Stimulated activated naive B cell treated with anti-CD40 and anti-IgM and Interleukin-4, amounts not matched to agents 10 μg/mL and 1 μg/mL and 100 μg/mL, for 72 hours (primary cell): ENCODE measurements at regions not wholly inside any gene's neighbourhood (a gene's known extent, or its start where the extent isn't known, plus 50 kb on each side); places are given as distances from the start of the nearest gene placed in this dataset.
A peak's percentile ranks its signal among the peaks of the same experiment; 100 is the strongest.
"Not testable (repeated sequence)": the region's sequence is repeated elsewhere in the genome, so short reads cannot be mapped to it uniquely, and the experiment has no call there.

ENCODE experiments used
- ATAC-seq, 2 donors: fragments of 150-1000 bp; cut with Tn5 transposase; replicated peaks; 2 replicates each; pipeline ENCODE4 v1.10.0; 2021; ENCODE audit warnings: moderate library complexity in 1 of 2
- DNase-seq: peaks from one replicate; pipeline ENCODE4 v3.0.0; 2021
- H3K27ac Mint-ChIP-seq: one replicate; pipeline ENCODE4 v1.8.0; 2022; ENCODE audit warnings: mild to moderate bottlenecking, mixed read lengths
- H3K27me3 Mint-ChIP-seq, 2 donors: one replicate each; pipeline ENCODE4 v1.8.0; 2022; ENCODE audit warnings: mixed read lengths in 2 of 2
- H3K36me3 Mint-ChIP-seq, 2 donors: one replicate each; pipeline ENCODE4 v1.8.0; 2022; ENCODE audit warnings: mixed read lengths in 2 of 2, mild to moderate bottlenecking in 1 of 2
- H3K4me1 Mint-ChIP-seq, 2 donors: one replicate each; pipeline ENCODE4 v1.8.0; 2022; ENCODE audit warnings: mixed read lengths in 2 of 2, mild to moderate bottlenecking in 1 of 2
- H3K4me3 Mint-ChIP-seq, 2 donors: one replicate each; pipeline ENCODE4 v1.8.0; 2022; ENCODE audit warnings: mild to moderate bottlenecking in 2 of 2, mixed read lengths in 2 of 2, moderate library complexity in 1 of 2
- H3K9me3 Mint-ChIP-seq, 2 donors: one replicate each; pipeline ENCODE4 v1.8.0; 2022; ENCODE audit warnings: mixed read lengths in 2 of 2, mild to moderate bottlenecking in 1 of 2

DNA sequence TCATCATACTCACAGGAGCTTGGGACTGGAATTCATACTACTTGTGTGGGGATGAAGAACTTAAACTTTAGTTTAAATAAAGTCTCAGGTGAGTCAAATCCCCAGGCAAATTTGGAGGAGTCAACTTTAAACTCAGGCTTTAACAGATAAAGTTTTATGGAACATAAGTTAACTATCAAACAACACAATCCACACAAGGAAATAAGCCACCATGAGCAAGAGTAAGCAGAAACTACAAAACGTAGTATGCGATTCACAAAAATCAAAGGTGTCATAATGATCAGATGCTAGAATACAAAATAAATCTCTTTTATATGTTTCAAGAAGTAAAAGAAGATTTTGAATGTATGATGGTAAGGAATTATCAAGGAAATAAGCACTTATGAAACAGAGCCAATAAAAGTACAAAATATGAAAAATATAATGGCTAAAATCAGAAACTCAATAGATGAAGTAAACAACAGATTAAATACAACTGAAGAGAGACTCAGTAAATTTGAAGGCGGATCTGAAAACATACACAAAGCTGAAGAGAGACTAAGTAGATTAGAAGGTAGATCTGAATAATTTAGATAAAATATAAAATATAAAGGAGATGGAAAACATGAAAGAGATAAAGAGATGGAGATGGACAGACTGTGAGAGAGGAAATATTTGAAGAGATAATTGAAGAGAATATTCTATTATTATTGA, 97.5 kb upstream of the TWIST2 start:
- ATAC-seq: no peak
- DNase-seq: no peak
- H3K27ac Mint-ChIP-seq: no peak overlapping the region
- peaks cover 5 to 10% of the 10 kb centered on the region in 2 donors for H3K9me3 Mint-ChIP-seq
- H3K36me3 Mint-ChIP-seq: no peaks in the 10 kb centered on the region
- no peak overlapping the region for H3K4me3 Mint-ChIP-seq
- H3K27me3 Mint-ChIP-seq: peaks cover 5 to 10% of the 10 kb centered on the region in 2 donors
- no peaks in the 10 kb centered on the region for H3K4me1 Mint-ChIP-seq

DNA sequence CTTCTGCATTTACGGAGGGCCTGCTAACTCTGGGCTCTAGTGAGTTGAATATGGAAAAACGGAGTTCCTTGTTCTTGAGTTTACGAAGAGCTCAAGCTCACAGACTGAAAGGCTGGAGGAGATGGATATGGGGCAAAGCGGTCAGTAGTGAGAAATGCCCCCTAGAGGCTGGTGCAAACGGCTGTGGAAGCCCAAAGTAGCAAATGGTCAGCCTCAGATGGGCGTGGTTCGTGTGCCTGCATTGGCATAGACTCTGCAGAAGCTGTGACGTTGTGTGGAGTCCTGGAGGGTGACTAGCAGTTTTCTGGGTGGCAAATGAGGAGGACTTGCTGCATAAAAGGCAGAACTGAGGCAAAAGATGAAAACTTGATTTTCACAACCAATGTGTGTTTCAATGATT, 93.6 kb upstream of the TWIST2 start:
- no peak overlapping the region for H3K27ac Mint-ChIP-seq
- peaks cover 5 to 6% of the 10 kb centered on the region in 2 donors for H3K27me3 Mint-ChIP-seq
- no peaks in the 10 kb centered on the region for H3K36me3 Mint-ChIP-seq
- DNase-seq: no peak
- peaks cover 2 to 6% of the 10 kb centered on the region in 2 donors for H3K9me3 Mint-ChIP-seq
- H3K4me1 Mint-ChIP-seq: no peaks in the 10 kb centered on the region
- H3K4me3 Mint-ChIP-seq: no peak overlapping the region
- ATAC-seq: no peak

- Mint-ChIP-seq H3K4me3 (no peak overlapping the region), H3K27ac (no peak overlapping the region), H3K9me3 (peaks cover 3 to 7% of the 10 kb centered on the region in 2 donors), H3K4me1 (no peaks in the 10 kb centered on the region), H3K36me3 (no peaks in the 10 kb centered on the region), H3K27me3 (peaks cover 21 to 25% of the 10 kb centered on the region in 2 donors)
- ATAC-seq (no peak), DNase-seq (no peak)
Observed at GRCh38 chr2:238761868-238762267, 86.0 kb upstream of the TWIST2 start.

GRCh38 chr2:238763471-238763995, 84.4 kb upstream of the TWIST2 start:
- DNase-seq (no peak), ATAC-seq (no peak)
- Mint-ChIP-seq H3K27me3 (peaks cover 24 to 27% of the 10 kb centered on the region in 2 donors), H3K4me3 (no peak overlapping the region), H3K36me3 (no peaks in the 10 kb centered on the region), H3K9me3 (peaks cover 3 to 7% of the 10 kb centered on the region in 2 donors), H3K27ac (no peak overlapping the region), H3K4me1 (no peaks in the 10 kb centered on the region)

DNA sequence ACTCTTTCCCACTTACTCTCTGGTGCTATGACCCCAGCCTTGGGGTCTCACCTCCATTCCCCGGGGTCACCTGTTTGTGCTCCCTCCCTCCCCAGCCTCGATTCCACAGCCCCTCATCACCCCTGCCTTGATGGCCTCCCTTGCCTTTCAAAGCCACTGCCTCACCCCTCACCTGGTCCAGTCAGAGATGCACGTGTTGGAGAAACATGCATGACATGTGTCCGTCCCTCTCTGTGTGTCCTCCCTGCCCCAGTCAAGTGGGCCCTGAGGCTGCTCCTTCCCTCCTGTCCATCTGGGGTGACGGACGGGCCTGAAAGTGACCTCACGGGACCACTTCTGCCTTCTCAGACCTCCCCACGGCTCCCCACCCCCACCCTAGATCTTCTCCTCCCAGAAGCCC, 82.3 kb upstream of the TWIST2 start:
- Mint-ChIP-seq H3K27me3 (peaks cover 24 to 31% of the 10 kb centered on the region in 2 donors), H3K27ac (no peak overlapping the region), H3K9me3 (peaks cover 0 to 3% of the 10 kb centered on the region in 2 donors), H3K4me3 (no peak overlapping the region), H3K4me1 (no peaks in the 10 kb centered on the region), H3K36me3 (no peaks in the 10 kb centered on the region)
- no peak for ATAC-seq
- no peak for DNase-seq

DNA sequence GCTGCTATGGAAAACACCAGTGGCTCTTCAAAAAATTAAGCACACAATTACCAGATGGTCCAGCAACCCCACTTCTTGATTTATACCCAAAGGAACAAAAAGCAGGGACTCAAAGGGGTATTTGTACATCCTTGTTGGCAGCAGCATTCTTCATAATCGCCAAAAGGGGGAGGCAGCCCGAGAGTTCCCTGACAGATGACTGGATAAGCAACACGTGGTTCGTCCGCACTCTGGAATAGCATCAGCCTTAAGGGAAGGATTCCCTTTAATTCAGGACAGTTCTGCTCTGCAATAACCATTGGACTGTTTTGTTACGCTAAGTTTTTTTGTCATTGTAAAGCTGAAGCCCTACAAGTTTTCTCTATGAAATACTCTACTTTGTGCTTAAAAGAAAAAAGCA, 76.7 kb upstream of the TWIST2 start:
- Mint-ChIP-seq H3K4me3 (no peak overlapping the region), H3K36me3 (peaks cover 8 to 11% of the 10 kb centered on the region in 2 donors), H3K9me3 (peaks cover 12 to 14% of the 10 kb centered on the region in 2 donors), H3K4me1 (peaks cover 8 to 12% of the 10 kb centered on the region in 2 donors), H3K27ac (no peak overlapping the region), H3K27me3 (peaks cover 18 to 20% of the 10 kb centered on the region in 2 donors)
- DNase-seq: no peak
- ATAC-seq: no peak

DNA sequence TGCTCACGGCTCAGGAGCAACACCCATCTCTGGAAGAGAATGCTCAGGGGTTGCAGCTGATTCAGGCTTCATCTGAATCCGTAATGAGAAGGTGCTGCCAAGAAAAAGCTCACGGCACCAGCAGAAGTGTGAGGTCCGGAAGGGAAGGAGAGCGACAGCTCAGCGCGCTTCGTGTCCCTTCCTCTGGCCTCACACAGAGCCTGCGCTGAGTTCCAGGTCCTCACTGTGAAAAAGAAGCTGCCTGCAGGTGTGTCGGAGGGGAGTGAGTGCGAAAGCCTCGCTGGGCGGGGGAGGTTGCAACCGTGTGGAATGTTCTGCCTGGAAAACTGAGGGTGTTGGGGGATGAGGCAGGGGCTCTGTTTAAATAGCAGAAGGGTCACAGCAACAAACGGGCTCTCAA, 76.2 kb upstream of the TWIST2 start:
- H3K27me3 Mint-ChIP-seq: peaks cover 14 to 20% of the 10 kb centered on the region in 2 donors
- ATAC-seq (no peak), DNase-seq (no peak)
- H3K36me3 Mint-ChIP-seq: peaks cover 10 to 11% of the 10 kb centered on the region in 2 donors
- no peak overlapping the region for H3K27ac Mint-ChIP-seq
- H3K4me1 Mint-ChIP-seq: peaks cover 8 to 12% of the 10 kb centered on the region in 2 donors
- H3K4me3 Mint-ChIP-seq: no peak overlapping the region
- H3K9me3 Mint-ChIP-seq: peaks cover 12 to 14% of the 10 kb centered on the region in 2 donors

DNA sequence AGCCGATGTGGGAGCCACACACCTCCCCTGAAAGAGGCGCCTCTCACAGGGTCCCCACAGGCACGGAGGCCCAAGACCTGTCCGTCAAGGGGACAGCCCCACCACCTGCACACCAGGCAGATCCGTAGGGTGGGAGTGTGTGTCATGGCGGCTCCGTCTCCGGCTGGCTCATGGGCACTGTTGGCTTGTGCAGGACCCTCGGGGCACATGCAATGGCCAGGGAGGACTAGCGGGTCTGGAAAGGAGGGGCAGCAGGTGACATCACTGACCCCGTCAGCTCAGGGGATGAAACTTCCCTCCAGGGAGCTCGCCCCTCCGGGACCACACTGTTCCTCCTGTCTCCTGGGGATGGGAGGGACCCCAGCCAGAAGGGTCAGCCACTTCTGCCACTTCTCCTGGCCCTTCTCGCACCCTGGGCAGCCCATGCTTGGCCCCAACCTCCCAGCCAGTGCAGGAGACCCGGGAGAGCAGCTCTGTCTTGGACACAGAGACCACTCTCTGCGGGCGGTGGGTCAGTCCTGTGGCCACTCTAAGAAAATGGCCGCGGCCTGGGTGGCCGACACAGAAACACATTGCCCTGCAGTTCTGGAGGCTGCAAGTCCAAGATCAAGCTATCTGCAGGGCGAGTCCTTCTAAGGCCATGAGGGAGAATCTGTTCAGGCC, 75.1 kb upstream of the TWIST2 start:
- ATAC-seq (no peak), DNase-seq (no peak)
- Mint-ChIP-seq H3K9me3 (peaks cover 12 to 14% of the 10 kb centered on the region in 2 donors), H3K4me3 (no peak overlapping the region), H3K27ac (no peak overlapping the region), H3K36me3 (peaks cover 10 to 11% of the 10 kb centered on the region in 2 donors), H3K4me1 (peaks cover 8 to 12% of the 10 kb centered on the region in 2 donors), H3K27me3 (peaks cover 10 to 20% of the 10 kb centered on the region in 2 donors)

GRCh38 chr2:238773472-238773871, 74.4 kb upstream of the TWIST2 start:
- no peak for DNase-seq
- peaks cover 8 to 12% of the 10 kb centered on the region in 2 donors for H3K4me1 Mint-ChIP-seq
- H3K27me3 Mint-ChIP-seq: peaks cover 10 to 17% of the 10 kb centered on the region in 2 donors
- H3K9me3 Mint-ChIP-seq: peaks cover 12 to 14% of the 10 kb centered on the region in 2 donors
- H3K27ac Mint-ChIP-seq: no peak overlapping the region
- peaks cover 10 to 11% of the 10 kb centered on the region in 2 donors for H3K36me3 Mint-ChIP-seq
- no peak for ATAC-seq
- no peak overlapping the region for H3K4me3 Mint-ChIP-seq

GRCh38 chr2:238774071-238774470, 73.8 kb upstream of the TWIST2 start:
- H3K9me3 Mint-ChIP-seq: peaks cover 12 to 14% of the 10 kb centered on the region in 2 donors
- peaks cover 10 to 12% of the 10 kb centered on the region in 2 donors for H3K27me3 Mint-ChIP-seq
- H3K4me1 Mint-ChIP-seq: peaks cover 8 to 12% of the 10 kb centered on the region in 2 donors
- DNase-seq (no peak), ATAC-seq (no peak)
- H3K4me3 Mint-ChIP-seq: peak overlapping the region in 1 of 2 donors; percentile 21
- peak overlapping the region; percentile 81 for H3K27ac Mint-ChIP-seq
- peaks cover 10 to 11% of the 10 kb centered on the region in 2 donors for H3K36me3 Mint-ChIP-seq

DNA sequence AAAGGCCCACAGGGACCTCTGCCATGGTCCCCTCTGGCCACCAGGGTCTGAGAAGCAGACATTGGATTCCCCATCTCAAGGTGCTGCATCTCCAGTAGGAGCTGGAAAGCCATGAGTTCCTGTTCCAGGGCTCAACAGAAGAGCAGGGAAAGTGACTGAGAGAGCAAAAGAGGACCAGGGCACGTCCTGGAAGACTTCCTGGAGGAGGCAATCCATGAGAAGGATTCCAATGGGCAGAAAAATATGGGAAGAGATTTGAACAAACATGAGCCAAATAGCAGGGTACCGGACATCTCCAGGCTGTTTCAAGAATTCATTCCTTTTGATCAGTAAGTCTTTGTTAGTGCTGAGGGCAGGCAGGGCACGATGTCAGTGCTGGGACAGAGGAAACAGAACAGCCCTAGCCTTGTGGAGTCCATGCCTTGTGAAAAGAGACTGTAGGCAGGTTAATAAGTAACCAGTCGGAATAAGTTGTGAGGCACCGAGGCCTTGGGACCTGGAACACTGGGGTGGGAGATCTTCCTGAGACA, 72.8 kb upstream of the TWIST2 start:
- Mint-ChIP-seq H3K9me3 (peaks cover 12 to 14% of the 10 kb centered on the region in 2 donors), H3K27me3 (peaks cover 5 to 8% of the 10 kb centered on the region in 2 donors), H3K27ac (peak overlapping the region; percentile 96), H3K4me3 (peak overlapping the region; percentile 3 to 76), H3K4me1 (peaks cover 8 to 12% of the 10 kb centered on the region in 2 donors), H3K36me3 (peaks cover 10 to 11% of the 10 kb centered on the region in 2 donors)
- DNase-seq: no peak
- no peak for ATAC-seq

GRCh38 chr2:238775591-238775990, 72.3 kb upstream of the TWIST2 start:
- Mint-ChIP-seq H3K36me3 (peaks cover 10 to 11% of the 10 kb centered on the region in 2 donors), H3K27me3 (peaks cover 0 to 8% of the 10 kb centered on the region in 2 donors), H3K4me1 (peaks cover 8 to 12% of the 10 kb centered on the region in 2 donors), H3K27ac (peak overlapping the region; percentile 96), H3K9me3 (peaks cover 12 to 14% of the 10 kb centered on the region in 2 donors), H3K4me3 (peak overlapping the region; percentile 43 to 76)
- ATAC-seq: no peak
- DNase-seq: no peak

- no peak for ATAC-seq
- peaks cover 0 to 8% of the 10 kb centered on the region in 2 donors for H3K27me3 Mint-ChIP-seq
- DNase-seq: no peak
- peaks cover 8 to 12% of the 10 kb centered on the region in 2 donors for H3K4me1 Mint-ChIP-seq
- peak overlapping the region; percentile 96 for H3K27ac Mint-ChIP-seq
- H3K4me3 Mint-ChIP-seq: peak overlapping the region; percentile 43 to 76
- peaks cover 10 to 11% of the 10 kb centered on the region in 2 donors for H3K36me3 Mint-ChIP-seq
- H3K9me3 Mint-ChIP-seq: peaks cover 12 to 18% of the 10 kb centered on the region in 2 donors
Observed at GRCh38 chr2:238776003-238776760, 71.7 kb upstream of the TWIST2 start.

DNA sequence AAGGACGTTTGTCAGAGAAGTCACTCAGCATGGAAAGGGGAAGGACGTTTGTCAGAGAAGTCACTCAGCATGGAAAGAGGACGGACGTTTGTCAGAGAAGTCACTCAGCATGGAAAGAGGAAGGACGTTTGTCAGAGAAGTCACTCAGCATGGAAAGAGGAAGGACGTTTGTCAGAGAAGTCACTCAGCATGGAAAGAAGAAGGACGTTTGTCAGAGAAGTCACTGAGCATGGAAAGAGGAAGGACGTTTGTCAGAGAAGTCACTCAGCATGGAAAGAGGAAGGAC, 71.2 kb upstream of the TWIST2 start:
- H3K27me3 Mint-ChIP-seq, H3K27ac Mint-ChIP-seq, H3K4me3 Mint-ChIP-seq, DNase-seq, ATAC-seq: not testable (repeated sequence)
- peaks cover 10 to 11% of the 10 kb centered on the region in 2 donors for H3K36me3 Mint-ChIP-seq
- peaks cover 8 to 12% of the 10 kb centered on the region in 2 donors for H3K4me1 Mint-ChIP-seq
- H3K9me3 Mint-ChIP-seq: peaks cover 10 to 21% of the 10 kb centered on the region in 2 donors
